Transverse colon (tissue), 4 donors: ENCODE measurements at regions not wholly inside any gene's neighbourhood (a gene's known extent, or its start where the extent isn't known, plus 50 kb on each side); places are given as distances from the start of the nearest gene placed in this dataset.

Experiments used
- DNase-seq: peaks from one replicate; pipeline ENCODE4 v3.0.0-alpha.2; 2019
- H3K27ac ChIP-seq, 4 donors: fragments of 200-600 bp; sonication (generic); 2 replicates each; pipeline ENCODE4 v1.5.1; 2016 to 2018; ENCODE audit warnings: inconsistent platforms in 4 of 4
- H3K27me3 ChIP-seq: fragments of 200-600 bp; sonication (generic); 2 replicates; pipeline ENCODE4 v1.5.1; 2017; ENCODE audit warnings: inconsistent platforms
- H3K36me3 ChIP-seq, 4 donors: fragments of 200-600 bp; sonication (generic); 2 replicates each; pipeline ENCODE4 v1.5.1; 2017 to 2019; ENCODE audit warnings: inconsistent platforms in 4 of 4
- H3K4me1 ChIP-seq, 4 donors: fragments of 200-600 bp; sonication (generic); 2 replicates each; pipeline ENCODE4 v1.5.1; 2017 to 2020; ENCODE audit warnings: inconsistent platforms in 4 of 4
- H3K4me3 ChIP-seq, 4 donors: fragments of 200-600 bp; sonication (generic); 1 replicate in 1 of 4; 2 replicates in 3 of 4; pipeline versions ENCODE4 v1.5.1 to v1.6.1; 2017 to 2019; ENCODE audit warnings: inconsistent platforms in 4 of 4
- H3K9me3 ChIP-seq, 2 donors: fragments of 200-600 bp; sonication (generic); 2 replicates each; pipeline ENCODE4 v1.5.1; 2017 to 2019; ENCODE audit warnings: inconsistent platforms in 2 of 2
- EP300 ChIP-seq: sonication (generic); formaldehyde crosslinking; IDR thresholded peaks from one replicate; pipeline ENCODE4 v1.6.1; 2017; ENCODE audit warnings: antibody characterized with exemption, low read depth
- POLR2A ChIP-seq: fragments of 450-650 bp; IDR thresholded peaks from one replicate; pipeline ENCODE4 v1.6.1; 2016; ENCODE audit warnings: antibody characterized with exemption, mild to moderate bottlenecking, moderate library complexity
- POLR2AphosphoS5 ChIP-seq, 3 donors: sonication (generic); formaldehyde crosslinking; IDR thresholded peaks; one replicate each; pipeline ENCODE4 v1.6.1; 2016; ENCODE audit warnings: antibody characterized with exemption in 3 of 3
- WGBS, 2 donors: methylation state at CpG; one replicate each; pipeline ENCODE4 v1.1.5; 2018; ENCODE audit warnings: low coverage in 1 of 2; 5-methylcytosine and 5-hydroxymethylcytosine counted together
- in situ Hi-C, 4 donors: fragments of 200-750 bp; cut with MboI; loops; one replicate each; pipeline versions ENCODE4 v1.15.0 to v1.15.1; 2017; ENCODE audit warnings: low sequenced_read_pairs in 3 of 4, low pct_ligation_motif_present in 1 of 4, low pct_unique_long_range_greater_than_20kb in 1 of 4
- intact Hi-C: fragments of 100-400 bp; cut with DNase I; formaldehyde crosslinking; loops from one replicate; pipeline ENCODE4 v1.15.1; 2023; ENCODE audit warnings: low total_unique reads
- TF ChIP-seq, protein P1 (sequence below), 5 experiments: fragments of 200-600 bp in 3 of 5; fragments of 450-650 bp in 2 of 5; sonication (generic) in 3 of 5; IDR thresholded peaks; 1 replicate in 2 of 5; 2 replicates in 3 of 5; pipeline ENCODE4 v1.5.1; 2016 to 2017; ENCODE audit warnings: antibody characterized with exemption in 5 of 5, inconsistent platforms in 3 of 5, mild to moderate bottlenecking in 2 of 5, moderate library complexity in 1 of 5

DNA sequence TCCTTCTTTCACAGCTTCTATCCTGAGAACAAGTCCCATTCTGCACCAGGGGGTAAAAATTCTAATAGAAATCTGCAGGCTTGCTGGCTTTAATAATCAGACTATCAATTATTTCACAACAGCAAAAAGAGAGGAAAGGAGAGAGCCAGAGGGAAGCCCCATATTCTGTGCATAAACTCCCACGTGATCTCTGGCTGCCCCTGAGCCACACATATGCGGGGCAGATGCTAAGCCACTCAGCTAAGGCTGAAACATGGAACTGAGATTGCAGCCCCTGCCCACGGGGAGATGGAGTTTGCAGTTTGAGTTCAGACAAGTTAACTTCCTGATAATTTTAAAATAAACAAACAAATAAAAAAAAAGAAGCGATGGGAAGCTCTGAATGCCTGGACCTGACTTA, 254.4 kb upstream of the CCDC196 start:
- no peak overlapping the region for H3K4me3 ChIP-seq
- intact Hi-C loops, result no loop called here
- TF ChIP-seq, protein P1, sequence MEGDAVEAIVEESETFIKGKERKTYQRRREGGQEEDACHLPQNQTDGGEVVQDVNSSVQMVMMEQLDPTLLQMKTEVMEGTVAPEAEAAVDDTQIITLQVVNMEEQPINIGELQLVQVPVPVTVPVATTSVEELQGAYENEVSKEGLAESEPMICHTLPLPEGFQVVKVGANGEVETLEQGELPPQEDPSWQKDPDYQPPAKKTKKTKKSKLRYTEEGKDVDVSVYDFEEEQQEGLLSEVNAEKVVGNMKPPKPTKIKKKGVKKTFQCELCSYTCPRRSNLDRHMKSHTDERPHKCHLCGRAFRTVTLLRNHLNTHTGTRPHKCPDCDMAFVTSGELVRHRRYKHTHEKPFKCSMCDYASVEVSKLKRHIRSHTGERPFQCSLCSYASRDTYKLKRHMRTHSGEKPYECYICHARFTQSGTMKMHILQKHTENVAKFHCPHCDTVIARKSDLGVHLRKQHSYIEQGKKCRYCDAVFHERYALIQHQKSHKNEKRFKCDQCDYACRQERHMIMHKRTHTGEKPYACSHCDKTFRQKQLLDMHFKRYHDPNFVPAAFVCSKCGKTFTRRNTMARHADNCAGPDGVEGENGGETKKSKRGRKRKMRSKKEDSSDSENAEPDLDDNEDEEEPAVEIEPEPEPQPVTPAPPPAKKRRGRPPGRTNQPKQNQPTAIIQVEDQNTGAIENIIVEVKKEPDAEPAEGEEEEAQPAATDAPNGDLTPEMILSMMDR (IDR thresholded peaks at IDR 0.05), result no peak
- TF ChIP-seq POLR2A (no peak), EP300 (no peak), POLR2AphosphoS5 (IDR thresholded peaks at IDR 0.05) (no peak)
- in situ Hi-C loops, result no loop called here
- H3K27me3 ChIP-seq, result no peaks in the 10 kb centered on the region
- H3K36me3 ChIP-seq, result no peaks in the 10 kb centered on the region
- 53% methylated on average over 3 to 4 of the region's 4 CpGs for WGBS, 2 donors
- H3K27ac ChIP-seq, result no peak overlapping the region
- H3K9me3 ChIP-seq, result no peaks in the 10 kb centered on the region
- no peak for DNase-seq
- no peaks in the 10 kb centered on the region for H3K4me1 ChIP-seq

DNA sequence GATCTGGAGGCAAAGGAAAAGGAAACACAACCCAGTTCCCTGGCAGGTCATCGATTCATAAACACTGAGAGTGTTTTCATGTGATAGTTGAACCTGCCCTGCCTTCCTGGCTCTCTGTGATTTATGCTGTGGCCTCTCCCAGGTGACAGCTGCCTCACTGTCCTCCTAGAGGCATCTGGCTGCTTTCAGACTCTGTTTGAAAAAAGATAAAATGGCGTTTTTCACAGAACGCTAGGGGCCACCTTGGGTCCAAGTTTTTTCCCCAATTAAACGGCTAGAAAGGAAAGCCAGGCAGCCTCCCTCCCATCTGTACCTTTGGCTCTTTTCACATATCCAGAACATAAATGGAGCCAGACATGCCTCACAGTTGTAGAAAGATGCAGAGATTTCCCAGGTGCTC, 252.6 kb upstream of the CCDC196 start:
- Histone ChIP-seq H3K27me3 (no peaks in the 10 kb centered on the region), H3K4me3 (no peak overlapping the region), H3K9me3 (no peaks in the 10 kb centered on the region), H3K27ac (no peak overlapping the region), H3K36me3 (no peaks in the 10 kb centered on the region), H3K4me1 (no peaks in the 10 kb centered on the region)
- WGBS, 2 donors, result 54 to 69% methylated on average over 3 to 4 of the region's 4 CpGs
- DNase-seq, result no peak
- in situ Hi-C loops, result no loop called here
- TF ChIP-seq POLR2AphosphoS5 (IDR thresholded peaks at IDR 0.05), result no peak
- TF ChIP-seq, protein P1 (IDR thresholded peaks at IDR 0.05), result no peak
- TF ChIP-seq POLR2A, result no peak
- TF ChIP-seq EP300, result no peak
- intact Hi-C loops, result no loop called here

DNA sequence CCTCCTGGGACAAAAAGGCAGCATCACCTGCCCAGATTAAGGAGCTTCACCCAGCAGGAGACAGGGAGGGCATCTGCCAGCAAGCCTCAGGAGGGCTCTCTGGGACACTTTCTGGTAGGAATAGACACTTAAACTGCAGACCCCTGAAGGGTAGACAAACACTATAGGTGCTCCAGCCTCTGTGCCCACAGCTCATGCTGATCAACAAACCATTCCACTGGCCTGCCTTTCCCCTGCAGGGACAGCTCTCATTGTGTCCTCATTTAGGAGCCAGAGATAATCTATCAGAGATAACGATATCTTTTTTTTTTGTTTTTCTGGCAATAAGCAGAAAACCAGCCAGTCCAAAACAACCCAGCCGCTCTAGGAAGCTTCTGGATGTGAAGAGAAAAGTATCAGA, 251.8 kb upstream of the CCDC196 start:
- DNase-seq, result no peak
- H3K4me3 ChIP-seq, result no peak overlapping the region
- no peaks in the 10 kb centered on the region for H3K9me3 ChIP-seq
- in situ Hi-C loops (no loop called here), intact Hi-C loops (no loop called here)
- TF ChIP-seq EP300 (no peak), POLR2A (no peak), POLR2AphosphoS5 (IDR thresholded peaks at IDR 0.05) (no peak)
- TF ChIP-seq, protein P1 (IDR thresholded peaks at IDR 0.05), result no peak
- H3K27me3 ChIP-seq, result no peaks in the 10 kb centered on the region
- WGBS, 2 donors, result 75 to 82% methylated on average over 2 of the region's 2 CpGs
- no peak overlapping the region for H3K27ac ChIP-seq
- H3K4me1 ChIP-seq, result no peaks in the 10 kb centered on the region
- H3K36me3 ChIP-seq, result no peaks in the 10 kb centered on the region

DNA sequence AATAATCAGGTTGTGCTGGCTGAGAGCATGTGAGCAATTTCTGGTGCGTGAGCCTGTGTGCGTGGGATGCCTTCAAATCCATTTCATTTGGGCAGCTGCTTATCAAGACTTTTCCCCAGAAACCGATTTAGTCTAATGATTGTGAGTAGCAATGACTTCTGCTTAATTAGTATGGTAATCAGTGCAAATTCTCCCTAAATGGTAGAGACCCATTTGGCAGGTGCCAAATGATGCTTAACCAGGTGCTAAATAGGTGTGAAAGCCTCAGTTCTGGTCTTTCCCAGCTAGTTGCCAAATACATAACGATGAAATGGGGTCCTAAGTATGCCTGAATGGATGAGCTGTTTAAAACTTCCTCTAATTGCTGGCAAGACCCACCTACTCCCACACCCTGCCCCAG, 248.4 kb upstream of the CCDC196 start:
- 78 to 84% methylated on average over 2 to 4 of the region's 4 CpGs for WGBS, 2 donors
- in situ Hi-C loops, result no loop called here
- no peaks in the 10 kb centered on the region for H3K4me1 ChIP-seq
- no peak overlapping the region for H3K4me3 ChIP-seq
- H3K9me3 ChIP-seq, result no peaks in the 10 kb centered on the region
- no peak for DNase-seq
- no peak overlapping the region for H3K27ac ChIP-seq
- intact Hi-C loops, result no loop called here
- H3K27me3 ChIP-seq, result no peaks in the 10 kb centered on the region
- no peaks in the 10 kb centered on the region for H3K36me3 ChIP-seq
- TF ChIP-seq POLR2A, result no peak
- no peak for TF ChIP-seq POLR2AphosphoS5 (IDR thresholded peaks at IDR 0.05)
- no peak for TF ChIP-seq EP300
- TF ChIP-seq, protein P1 (IDR thresholded peaks at IDR 0.05), result no peak
